ENCODE measurements at regions not wholly inside any gene's neighbourhood (a gene's known extent, or its start where the extent isn't known, plus 50 kb on each side); places are given as distances from the start of the nearest gene placed in this dataset.

- no peaks in the 10 kb centered on the region for H3K36me3 Mint-ChIP-seq (ENCODE audit: low read depth)
- H3K27ac Mint-ChIP-seq, result no peak overlapping the region
- H3K27me3 Mint-ChIP-seq (ENCODE audit: insufficient read depth), result no peaks in the 10 kb centered on the region
- H3K4me1 Mint-ChIP-seq (ENCODE audit: low read depth), result no peaks in the 10 kb centered on the region; the same call in 1 of the 2 replicates
- TF ChIP-seq CTCF (IDR thresholded peaks at IDR 0.05), result no peak
- no peaks in the 10 kb centered on the region for H3K9me3 Mint-ChIP-seq
- DNase-seq, result no peak
- no peak overlapping the region for H3K4me3 Mint-ChIP-seq
These were observed 365.2 kb upstream of the MEOX2 start for GRCh38 chr7:16051561-16052255.

DNA sequence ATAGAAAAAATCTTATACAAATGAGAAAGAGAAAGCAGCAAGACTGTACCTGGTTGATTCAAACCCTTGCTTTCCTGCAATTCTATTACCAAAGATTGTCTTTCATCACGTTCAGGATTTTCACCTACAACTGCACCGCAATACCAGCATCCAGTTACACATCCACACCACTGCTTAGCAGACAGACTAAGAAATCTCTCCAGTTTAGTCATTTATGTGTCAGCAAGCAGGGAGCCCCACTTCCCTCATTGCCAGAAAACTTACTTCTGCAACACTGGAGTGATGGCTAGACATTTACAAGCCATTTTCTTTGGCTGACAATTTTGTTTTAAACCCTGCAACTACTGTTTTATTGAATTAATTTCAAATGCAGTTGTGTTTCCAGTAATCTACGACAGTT, 359.6 kb upstream of the MEOX2 start:
- no peak for TF ChIP-seq CTCF (IDR thresholded peaks at IDR 0.05)
- Mint-ChIP-seq H3K4me1 (ENCODE audit: low read depth) (peaks cover 15% of the 10 kb centered on the region), H3K27ac (no peak overlapping the region), H3K36me3 (ENCODE audit: low read depth) (no peaks in the 10 kb centered on the region), H3K9me3 (no peaks in the 10 kb centered on the region), H3K4me3 (no peak overlapping the region), H3K27me3 (ENCODE audit: insufficient read depth) (no peaks in the 10 kb centered on the region)
- peak; percentile 37 for DNase-seq

GRCh38 chr7:16045296-16045695, 358.8 kb upstream of the MEOX2 start:
- Mint-ChIP-seq H3K4me1 (ENCODE audit: low read depth) (peaks cover 19% of the 10 kb centered on the region), H3K36me3 (ENCODE audit: low read depth) (no peaks in the 10 kb centered on the region), H3K4me3 (no peak overlapping the region), H3K27me3 (ENCODE audit: insufficient read depth) (no peaks in the 10 kb centered on the region), H3K9me3 (no peaks in the 10 kb centered on the region), H3K27ac (no peak overlapping the region)
- DNase-seq, result no peak
- TF ChIP-seq CTCF (IDR thresholded peaks at IDR 0.05), result no peak

DNA sequence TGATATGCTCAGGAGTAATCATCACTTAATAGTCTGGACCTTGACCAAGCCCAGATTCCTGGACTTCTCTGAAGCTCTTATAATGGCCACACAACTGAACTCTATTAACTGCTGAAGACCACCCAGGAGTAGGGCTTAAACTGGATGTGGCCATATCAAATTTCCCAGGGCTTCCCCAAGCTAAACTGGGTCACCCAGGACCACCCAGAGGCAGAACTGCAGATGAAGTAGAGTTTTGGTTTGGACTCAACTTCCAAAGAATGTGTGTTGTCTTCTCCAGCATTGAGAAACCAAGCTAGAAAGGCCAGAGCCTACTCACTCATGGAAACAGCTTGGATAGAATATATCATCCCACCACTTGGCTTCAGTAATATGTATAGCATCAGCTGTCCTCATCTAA, 358.2 kb upstream of the MEOX2 start:
- no peaks in the 10 kb centered on the region for H3K27me3 Mint-ChIP-seq (ENCODE audit: insufficient read depth)
- DNase-seq, result no peak
- TF ChIP-seq CTCF (IDR thresholded peaks at IDR 0.05), result no peak
- H3K4me1 Mint-ChIP-seq (ENCODE audit: low read depth), result peaks cover 21% of the 10 kb centered on the region
- no peak overlapping the region for H3K27ac Mint-ChIP-seq
- H3K36me3 Mint-ChIP-seq (ENCODE audit: low read depth), result no peaks in the 10 kb centered on the region
- no peak overlapping the region for H3K4me3 Mint-ChIP-seq
- no peaks in the 10 kb centered on the region for H3K9me3 Mint-ChIP-seq

DNA sequence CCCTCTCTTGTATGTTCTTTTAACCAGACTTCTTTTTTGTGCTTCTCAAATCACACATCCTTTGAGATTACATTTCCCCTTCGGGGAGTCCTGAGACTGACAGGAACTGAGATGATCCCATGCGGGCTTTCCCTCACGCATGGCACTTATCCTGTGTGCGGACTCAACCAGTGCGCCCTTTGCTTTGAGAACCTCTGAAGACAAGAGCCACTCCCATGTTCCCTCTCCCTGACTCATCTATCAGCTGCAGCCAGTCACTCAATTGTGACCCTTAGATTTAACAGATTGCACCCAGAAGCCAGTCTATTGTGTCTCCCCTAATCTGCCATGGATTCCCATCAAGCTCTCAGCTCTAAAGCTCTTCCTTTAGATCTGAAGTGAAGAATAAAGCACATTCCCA, 353.9 kb upstream of the MEOX2 start:
- Mint-ChIP-seq H3K4me3 (no peak overlapping the region), H3K27me3 (ENCODE audit: insufficient read depth) (no peaks in the 10 kb centered on the region), H3K4me1 (ENCODE audit: low read depth) (peaks cover 18% of the 10 kb centered on the region), H3K27ac (no peak overlapping the region), H3K36me3 (ENCODE audit: low read depth) (no peaks in the 10 kb centered on the region; the same call in 1 of the 2 replicates), H3K9me3 (no peaks in the 10 kb centered on the region)
- no peak for DNase-seq
- no peak for TF ChIP-seq CTCF (IDR thresholded peaks at IDR 0.05)

Data from HFFc6 (cell line).